SKM-1 treated with dmso at 0.1 percent for 144 hours (cell line): ENCODE measurements at regions not wholly inside any gene's neighbourhood (a gene's known extent, or its start where the extent isn't known, plus 50 kb on each side); places are given as distances from the start of the nearest gene placed in this dataset.

Source experiments
- DNase-seq: peaks from one replicate; lab custom pipeline; 2025; ENCODE audit not compliant: unreplicated experiment; lab: John Stamatoyannopoulos, UW

DNA sequence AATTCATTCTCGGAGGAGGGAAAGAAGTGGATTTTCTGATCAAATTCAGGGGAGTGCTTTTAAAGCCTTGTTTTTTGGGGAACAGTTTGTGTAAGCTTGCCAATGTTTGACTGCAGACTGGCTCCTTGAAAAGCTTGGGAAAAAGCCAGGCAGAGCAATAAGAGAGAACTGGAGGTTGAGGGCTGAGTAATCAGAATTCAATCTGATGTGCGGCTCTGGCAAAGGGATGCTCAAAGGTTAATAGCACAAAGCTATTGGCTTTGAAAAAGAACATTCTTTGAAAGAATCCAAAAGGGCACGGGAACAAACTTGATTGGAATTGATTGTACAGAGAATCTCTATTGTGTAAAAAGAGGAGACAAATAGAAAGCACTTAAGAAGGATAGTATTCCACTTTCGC is 279.3 kb downstream of the YTHDC2 start:
- no peak for DNase-seq

DNA sequence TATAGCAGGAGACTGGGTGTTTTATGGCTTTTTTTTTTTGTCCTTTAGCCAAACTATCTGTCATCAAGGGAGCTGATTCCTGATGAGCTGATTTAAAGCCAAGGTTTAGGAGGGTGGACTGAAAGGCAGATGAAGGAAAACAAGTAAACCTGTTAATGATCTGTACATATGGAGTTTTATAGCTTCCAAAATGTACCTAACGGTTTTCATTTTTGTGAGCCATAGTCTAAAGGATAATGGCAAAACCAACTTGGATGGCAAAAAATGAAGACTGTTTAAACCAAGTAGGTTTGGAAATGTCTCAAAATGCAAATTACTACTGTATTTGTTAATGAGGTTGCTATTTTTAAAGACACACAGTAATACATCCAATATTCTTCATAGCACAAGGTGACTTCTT is 281.5 kb downstream of the YTHDC2 start:
- DNase-seq, result no peak

DNA sequence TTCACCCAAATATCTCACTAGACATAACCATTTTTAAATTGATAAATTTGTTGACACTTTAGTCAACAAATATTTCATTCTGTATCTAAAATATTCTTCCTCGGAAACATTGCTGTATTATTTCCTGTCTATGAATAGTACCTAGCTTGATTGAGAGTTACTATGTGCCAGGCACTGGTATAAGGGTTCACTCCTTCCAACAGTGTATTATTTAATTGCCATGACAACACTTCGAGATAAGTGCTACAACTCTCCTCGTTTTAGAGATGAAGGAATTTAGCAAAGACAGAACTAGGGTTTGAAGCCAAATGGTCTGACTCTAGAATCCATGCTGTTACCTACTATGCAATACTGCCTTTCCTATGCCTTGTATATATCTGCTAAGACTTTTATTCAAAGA is 287.2 kb downstream of the YTHDC2 start:
- no peak for DNase-seq

DNA sequence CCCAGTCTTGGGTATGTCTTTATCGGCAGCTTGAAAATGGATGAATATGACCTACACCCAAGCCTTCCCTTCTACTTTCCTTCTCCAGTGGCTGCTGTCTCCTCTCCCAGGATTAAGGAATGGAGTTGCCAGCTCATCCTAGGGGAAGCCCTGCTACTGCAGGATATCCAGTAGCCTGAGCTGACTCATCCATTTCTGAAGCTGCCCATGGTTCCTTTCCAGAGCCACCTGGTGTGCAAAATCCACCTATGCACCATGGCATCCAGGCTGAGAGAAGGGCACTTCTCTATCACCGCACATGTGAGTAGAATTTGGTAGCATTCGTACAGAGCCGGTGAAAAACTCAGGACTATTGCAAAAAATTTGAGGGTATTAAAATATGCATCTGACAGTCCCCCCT is 290.8 kb downstream of the YTHDC2 start:
- DNase-seq, result no peak

DNA sequence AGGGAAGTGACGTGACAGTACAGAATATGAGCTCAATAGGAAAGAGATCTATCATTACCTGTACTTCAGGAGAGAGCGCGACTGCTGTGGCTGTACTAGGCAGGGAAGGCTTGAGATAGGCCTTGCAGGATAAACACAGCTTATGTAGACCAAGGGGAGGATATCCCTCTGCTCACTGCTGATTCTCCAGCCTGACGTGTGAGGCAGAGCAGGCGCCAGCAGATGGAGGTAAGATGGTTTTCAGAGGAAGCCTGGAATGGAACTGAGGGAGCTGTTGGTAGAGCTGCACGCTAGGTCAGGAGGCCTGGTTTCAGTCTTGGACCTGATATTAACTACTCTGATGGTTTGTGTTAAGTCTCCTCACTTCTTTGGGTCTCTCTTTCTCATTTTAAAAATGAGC is 291.4 kb downstream of the YTHDC2 start:
- DNase-seq, result no peak

DNA sequence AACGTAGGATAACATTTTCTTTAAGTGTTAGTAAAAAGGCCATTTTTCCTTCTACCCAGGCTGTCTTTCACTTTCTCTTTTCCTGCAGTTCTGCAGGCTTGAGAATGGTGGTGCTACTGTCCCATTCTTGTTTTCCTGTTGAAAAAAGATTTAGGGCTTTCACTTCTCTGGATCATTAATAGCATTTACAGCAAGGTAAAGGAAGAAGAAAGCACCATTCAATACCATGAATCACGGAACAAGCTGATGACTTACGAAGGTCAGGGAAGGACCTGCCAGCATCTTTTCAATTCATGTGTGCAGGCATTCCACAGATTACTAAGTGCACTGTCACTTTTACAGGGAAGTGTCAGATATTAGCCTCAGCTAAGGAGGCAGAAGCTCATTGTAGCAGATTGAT is 292.8 kb downstream of the YTHDC2 start:
- no peak for DNase-seq

DNA sequence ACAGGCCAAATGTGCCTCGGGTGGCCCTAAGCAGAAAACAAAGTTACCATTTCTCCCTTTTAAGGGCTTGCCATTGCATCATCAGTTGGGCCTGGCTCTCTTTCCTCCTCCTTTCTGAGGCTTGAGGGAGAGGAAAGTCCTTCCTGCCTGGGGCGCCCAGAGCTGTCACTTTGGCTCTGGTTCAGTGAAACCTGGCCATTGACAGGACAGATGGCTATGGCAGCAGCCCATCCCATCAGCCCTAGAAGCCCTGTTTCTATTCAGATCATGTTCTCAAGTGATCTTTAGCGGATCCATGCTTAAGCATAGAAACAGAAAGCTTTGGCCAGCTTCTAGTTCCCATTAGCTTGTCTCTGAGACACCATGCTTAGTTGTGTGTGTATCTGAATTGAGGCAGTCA is 293.4 kb downstream of the YTHDC2 start:
- no peak for DNase-seq

DNA sequence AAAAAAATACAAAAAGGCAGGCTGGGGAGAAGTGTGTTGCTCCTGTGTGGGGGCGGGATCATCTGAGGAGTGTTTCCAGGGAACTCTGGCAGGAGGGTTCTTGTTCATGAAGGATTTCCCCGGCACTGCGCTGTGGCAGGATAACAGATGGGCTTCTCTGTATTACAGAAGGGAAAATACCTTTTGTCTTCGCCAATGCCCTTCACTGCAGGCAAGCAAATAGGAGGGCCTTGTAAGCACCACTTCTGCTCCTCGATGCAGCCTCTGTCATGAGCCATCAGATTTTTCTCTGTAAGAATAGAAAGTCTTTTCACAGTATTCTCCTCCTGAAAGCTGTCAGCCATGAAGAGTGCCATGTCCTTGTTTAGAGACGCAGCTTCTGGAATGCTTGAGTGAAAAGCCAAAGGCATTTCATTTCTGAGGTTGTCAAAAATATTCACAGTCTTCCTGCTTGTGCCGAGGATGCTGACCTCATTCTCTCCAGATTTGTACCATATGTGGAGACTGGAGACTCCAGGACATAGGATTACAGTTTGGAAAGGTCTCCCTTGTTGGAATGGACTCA is 294.0 kb downstream of the YTHDC2 start:
- no peak for DNase-seq

DNA sequence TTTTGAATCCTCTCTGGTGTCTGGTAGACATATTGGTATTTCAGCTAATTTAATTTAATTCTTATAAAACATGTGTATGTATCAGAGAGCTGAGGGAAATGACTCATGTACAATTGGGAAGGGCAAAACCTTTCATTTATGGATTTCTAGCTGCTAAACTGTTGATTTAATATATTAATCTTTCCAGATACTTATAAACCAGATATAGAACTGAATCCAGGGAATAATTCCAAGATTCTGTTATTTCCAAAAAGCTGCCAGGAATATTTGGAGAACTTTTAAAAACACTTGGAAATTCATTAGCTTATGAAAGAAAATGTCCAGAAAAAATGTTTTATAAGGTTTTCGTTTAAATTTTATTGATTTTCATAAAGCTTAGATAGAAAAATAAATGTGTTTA is 295.5 kb downstream of the YTHDC2 start:
- DNase-seq, result no peak

DNA sequence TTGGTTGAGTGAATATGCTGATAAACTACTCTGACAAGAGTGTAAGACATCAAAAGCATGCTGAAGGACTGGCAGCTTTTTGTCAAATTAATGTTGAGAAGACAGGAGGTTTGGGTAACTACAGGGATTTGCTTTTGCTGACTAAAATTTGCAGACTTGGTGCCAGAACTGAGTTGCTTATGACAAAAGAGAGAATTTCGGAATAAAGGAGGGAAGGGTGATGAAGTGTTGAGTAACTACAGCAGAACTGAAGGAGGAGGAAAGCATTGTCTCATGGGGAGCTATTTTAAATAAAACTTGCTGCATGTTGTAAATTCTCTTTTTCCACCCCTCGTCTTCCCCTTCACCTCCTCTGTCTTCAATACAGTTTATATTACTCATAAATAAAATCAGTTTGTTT is 296.1 kb downstream of the YTHDC2 start:
- DNase-seq, result no peak

DNA sequence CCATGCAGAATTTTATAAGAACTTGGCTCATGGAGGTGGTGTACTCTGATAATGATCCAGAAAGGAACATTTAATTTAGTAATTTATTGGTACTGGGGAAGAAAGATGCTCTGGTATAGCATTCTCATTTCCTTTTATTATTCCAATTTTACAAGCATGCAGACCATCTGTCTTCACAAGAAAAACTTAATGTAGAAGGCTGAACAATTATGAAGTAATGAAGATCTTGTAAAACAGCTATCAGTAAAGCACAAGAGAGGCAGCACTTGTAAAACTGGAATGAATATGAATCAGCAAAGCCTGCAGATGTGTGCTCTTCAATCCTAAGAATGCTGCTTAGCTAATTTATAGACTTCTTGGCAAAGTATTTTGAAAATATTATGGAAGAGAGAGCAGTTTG is 300.0 kb downstream of the YTHDC2 start:
- no peak for DNase-seq

DNA sequence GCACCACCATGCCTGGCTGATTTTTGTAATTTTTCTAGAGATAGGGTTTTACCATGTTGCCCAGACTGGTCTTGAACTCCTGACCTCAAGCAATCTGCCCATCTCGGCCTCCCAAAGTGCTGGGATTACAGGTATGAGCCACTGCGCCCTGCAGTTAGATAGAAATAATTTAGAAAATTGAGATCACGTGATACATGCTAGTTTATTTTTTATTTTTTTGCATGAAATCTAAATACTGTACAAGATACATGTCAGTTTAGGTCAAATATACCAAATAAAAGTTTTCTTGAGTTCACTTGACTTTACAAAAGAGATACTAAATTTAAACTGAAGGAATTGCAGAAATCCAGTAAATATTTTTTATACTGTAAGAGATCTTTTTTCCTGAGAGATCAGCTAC is 304.2 kb downstream of the YTHDC2 start:
- DNase-seq, result no peak

DNA sequence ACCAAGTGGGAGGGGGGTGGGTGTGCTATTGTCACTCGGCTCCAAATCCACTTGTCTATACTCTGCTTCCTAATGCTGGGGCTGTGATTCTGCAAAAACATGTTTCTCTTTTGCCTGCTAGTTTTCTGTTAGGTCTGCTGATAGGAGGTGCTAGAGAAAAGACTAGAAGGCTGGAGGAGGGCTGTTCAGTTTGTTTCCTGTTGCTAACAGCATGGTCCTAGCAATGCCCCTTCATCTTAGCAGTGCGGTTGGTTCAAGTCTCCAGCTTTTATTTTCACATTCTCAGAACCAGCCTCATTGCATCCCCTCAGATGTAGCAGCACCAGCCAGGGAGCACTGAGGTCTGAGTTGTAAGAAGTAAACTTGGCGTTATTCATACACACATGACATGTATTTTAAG is 310.2 kb downstream of the YTHDC2 start:
- no peak for DNase-seq

DNA sequence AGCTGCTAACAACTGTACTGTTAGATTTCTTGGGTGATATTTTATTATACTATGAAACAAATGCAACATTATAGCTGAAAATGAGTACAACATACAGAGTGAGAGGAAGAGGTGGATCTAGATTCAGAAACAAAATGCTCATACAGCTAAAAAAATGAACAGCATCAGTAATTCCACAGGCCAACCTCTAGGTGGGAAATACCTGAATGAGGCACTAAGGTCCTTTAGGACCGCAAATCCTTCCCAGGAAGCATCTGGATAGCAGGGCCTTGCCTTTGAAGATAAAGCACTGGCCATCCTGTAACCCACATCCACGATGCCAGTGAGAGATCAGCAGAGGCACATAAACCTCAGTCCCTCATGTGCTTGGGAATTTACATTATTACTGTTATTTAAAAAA is 310.8 kb downstream of the YTHDC2 start:
- DNase-seq, result no peak

DNA sequence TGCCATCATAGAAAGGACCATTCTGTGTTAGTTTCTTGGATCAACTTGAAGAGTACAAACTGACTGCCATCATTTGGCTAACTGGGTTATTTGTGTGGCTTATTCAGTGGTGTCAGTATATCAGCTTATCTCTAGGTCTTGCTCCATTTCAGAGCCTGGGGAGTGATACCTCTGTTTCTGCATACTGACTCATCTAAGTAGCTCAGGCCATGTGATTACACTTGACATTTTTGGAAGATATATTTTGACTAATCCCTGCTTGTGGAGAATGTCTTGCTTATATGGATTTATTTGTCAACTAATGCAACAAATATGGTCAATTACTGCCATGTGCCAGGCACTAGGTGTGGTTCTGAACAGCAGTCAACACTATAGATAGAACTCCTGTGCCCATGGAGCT is 311.7 kb downstream of the YTHDC2 start:
- no peak for DNase-seq

DNA sequence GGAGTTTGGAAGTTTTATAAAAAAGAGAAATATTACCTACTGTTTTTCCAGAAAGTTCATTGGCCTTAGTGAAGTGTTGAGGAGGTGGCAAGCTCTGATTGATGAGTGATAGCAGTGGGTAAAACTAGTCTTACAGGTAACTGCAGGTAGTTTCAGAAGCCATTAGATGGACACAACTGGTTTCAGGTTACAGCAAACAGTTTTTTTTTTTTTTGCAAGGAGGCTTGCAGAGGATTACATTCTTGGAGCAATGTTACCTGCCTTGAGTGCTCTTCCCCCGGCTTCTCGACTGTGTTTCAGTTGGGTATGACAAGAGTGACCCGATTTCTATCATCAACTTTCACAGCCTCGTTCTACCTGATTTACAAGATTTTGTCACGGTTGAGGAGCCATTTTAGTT is 333.4 kb downstream of the YTHDC2 start:
- DNase-seq, result no peak

DNA sequence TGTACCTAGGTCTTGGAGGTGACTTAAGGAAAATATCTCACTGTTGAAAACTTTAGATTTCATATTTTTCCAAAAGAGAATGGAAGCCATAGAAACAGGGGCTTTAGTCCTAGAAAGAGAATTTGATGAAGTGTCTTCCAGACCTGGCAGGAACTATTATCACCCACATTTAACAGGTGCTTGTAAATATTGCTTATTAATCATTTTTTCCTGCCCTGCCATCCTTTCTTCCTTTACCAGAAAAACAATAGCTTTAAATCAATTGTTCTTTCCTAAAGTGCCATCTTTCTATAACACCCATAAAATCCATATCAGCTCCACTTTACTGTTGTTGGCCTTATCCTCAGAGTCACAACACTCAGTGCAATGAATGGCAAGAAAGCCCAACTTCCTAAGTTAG is 350.9 kb downstream of the YTHDC2 start:
- no peak for DNase-seq

DNA sequence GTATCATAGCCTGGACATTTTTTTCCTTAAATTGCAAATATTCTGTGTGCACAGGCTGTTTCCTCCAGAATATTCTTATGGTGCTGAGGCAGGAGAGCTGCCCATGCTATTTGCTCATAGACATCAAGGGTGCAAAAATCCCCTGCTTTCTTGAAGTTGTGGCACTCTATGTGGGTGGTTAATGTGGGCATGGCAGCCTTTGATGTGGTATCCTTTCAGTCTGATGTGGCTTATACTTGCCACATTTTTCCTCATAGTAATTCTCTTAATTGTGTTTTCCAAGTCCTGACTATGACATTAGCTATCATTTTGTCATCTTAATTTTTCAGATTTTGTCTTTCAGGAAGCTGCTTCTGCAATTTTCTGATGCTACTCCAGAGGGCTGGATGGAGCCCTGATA is 353.3 kb downstream of the YTHDC2 start:
- DNase-seq, result no peak

DNA sequence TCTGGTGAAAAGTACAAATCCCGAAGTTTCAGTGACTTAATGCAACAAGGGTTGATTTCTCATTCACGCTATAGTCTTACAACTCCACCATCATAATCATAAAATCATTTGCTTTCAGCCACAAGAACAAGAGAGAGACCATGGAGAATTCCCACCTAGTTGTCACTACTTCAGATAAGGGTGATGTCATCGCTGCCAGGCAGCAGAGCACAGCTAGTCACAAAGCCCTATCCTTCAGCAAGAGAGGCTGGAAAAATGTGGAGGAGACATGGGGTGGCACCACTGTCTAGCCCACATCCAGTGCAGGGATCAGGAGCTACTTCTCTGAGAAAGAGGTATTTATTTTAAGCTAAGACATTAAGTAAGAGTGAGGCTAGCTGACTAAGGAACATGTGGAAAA is 356.1 kb downstream of the YTHDC2 start:
- DNase-seq, result no peak

DNA sequence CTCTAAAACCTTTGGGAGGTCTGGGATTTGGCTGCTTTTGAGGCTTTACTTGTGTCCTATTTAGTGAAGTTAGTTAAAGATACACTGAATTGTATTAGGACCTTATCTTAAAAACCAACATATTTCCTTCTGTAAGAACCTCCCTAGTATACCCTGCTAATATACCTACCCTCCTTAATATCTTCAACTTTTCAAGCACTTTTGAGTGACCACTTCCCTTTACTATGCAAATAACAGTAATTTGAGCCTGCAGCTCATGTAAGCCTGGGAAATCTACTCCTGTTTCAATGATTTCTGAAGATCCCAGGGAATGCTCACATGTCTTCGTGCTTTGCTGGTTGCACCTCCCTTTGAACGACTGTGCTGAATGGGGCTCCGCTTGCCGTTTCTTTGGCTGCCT is 358.5 kb downstream of the YTHDC2 start:
- no peak for DNase-seq

DNA sequence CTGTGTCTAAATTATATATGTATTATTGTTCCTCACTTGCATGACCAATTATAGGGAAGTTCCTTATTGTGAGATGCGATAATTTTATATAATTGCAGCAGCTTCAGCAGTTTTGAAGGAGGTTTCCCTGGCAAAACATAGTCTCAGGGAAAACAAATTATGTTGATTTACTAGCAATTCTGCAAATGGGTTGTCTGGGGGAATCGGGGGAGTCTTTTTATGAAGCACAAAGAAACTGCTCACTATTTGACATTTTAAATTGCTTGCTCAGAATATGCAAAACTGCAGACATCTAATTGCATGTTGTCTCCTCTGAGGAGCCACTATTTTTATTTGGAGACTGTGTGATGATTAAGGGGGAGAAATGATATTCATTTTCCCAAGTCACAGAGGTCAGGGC is 361.6 kb downstream of the YTHDC2 start:
- no peak for DNase-seq

DNA sequence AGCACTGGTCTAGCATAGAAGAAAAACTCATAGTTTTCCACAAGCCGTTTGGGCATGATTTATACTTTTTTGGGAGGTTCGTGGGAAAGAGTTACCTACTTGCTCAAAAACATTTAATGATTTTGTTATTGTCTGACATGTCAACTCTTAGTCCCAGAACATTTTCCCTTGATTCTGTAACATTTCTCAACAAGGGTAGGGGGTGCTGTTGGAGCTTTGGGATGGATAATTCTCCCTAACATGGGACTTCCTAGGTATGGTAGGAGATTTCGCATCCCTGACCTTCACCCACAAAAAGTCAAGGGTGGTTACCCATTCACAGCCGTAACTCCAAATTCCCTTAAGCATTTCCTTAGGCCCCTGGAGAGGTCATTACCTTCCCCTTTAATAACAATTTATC is 378.0 kb downstream of the YTHDC2 start:
- DNase-seq, result no peak

DNA sequence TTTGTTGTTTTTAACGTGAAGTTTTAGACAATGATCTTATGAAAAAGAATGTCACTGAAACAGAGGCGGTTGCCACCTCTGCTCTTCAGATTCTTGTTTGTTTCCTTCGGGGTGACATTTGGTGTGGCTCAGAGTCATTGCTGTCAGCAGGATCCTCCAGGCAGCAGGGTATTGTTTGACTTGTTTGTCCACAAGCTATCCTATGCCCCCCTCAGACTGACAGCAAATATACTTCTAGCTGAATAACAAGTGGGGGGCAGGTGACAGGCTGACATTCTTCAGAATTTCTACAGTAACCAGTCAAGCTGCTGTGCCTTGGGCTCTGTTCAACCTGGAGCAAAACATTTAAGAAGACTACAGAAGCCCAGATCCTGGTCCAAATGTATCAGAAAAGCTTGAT is 383.3 kb downstream of the YTHDC2 start:
- no peak for DNase-seq

DNA sequence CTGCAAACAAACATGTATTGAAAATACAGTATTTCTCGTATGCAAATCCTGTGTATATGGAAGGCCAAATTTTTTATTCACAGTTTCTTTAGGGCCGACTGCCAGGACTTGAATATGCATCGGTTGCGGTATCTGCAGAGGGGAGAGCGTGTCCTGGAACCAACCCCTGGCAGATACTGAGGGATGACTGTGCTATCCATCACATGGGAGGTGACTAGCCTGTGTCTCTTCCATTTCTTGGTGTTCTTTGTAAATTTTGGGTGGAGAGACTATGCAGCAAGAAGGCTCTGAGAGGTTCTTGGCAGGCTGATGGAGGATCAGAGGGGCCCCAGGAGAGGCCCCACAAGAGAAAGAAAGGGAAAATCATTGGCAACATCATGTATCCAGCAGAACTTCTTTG is 384.3 kb downstream of the YTHDC2 start:
- DNase-seq, result no peak
